ENCODE measurements at regions not wholly inside any gene's neighbourhood (a gene's known extent, or its start where the extent isn't known, plus 50 kb on each side); places are given as distances from the start of the nearest gene placed in this dataset.

- TF ChIP-seq POLR2A (IDR thresholded peaks at IDR 0.05): no peak
- no peak for TF ChIP-seq CTCF (IDR thresholded peaks at IDR 0.05)
These were observed 196.7 kb upstream of the ADRA1D start for GRCh38 chr20:4445784-4446183.

Measured in uterus (tissue), 2 donors.